Hepatocyte (in vitro differentiated cells): ENCODE measurements at regions not wholly inside any gene's neighbourhood (a gene's known extent, or its start where the extent isn't known, plus 50 kb on each side); places are given as distances from the start of the nearest gene placed in this dataset.

Source experiments
- DNase-seq: peaks from one replicate; pipeline ENCODE4 v3.0.0-alpha.2; 2016; ENCODE audit warnings: low spot score
- H2AFZ ChIP-seq: fragments of 200-600 bp; sonication (generic); 2 replicates; pipeline ENCODE4 v1.6.0; 2016; ENCODE audit warnings: antibody characterized with exemption, mild to moderate bottlenecking
- H3K27ac ChIP-seq: fragments of 200-600 bp; sonication (generic); 2 replicates; pipeline ENCODE4 v1.5.1; 2016; ENCODE audit warnings: mild to moderate bottlenecking
- H3K27me3 ChIP-seq: fragments of 200-600 bp; sonication (generic); 2 replicates; pipeline ENCODE4 v1.6.1; 2016
- H3K36me3 ChIP-seq: fragments of 200-600 bp; sonication (generic); replicated peaks from 2 replicates; pipeline ENCODE4 v1.5.1; 2016; ENCODE audit warnings: low read depth; ENCODE audit not compliant: insufficient read depth
- H3K4me1 ChIP-seq: fragments of 200-600 bp; sonication (generic); 2 replicates; pipeline ENCODE4 v1.5.1; 2016; ENCODE audit warnings: mild to moderate bottlenecking, moderate library complexity; ENCODE audit not compliant: insufficient read depth
- H3K4me2 ChIP-seq: fragments of 200-600 bp; sonication (generic); 2 replicates; pipeline ENCODE4 v1.6.0; 2016
- H3K4me3 ChIP-seq: fragments of 200-600 bp; sonication (generic); 2 replicates; pipeline ENCODE4 v1.5.1; 2016; ENCODE audit warnings: mild to moderate bottlenecking
- H3K79me2 ChIP-seq: fragments of 200-600 bp; sonication (generic); 2 replicates; pipeline ENCODE4 v1.6.0; 2017; ENCODE audit warnings: mild to moderate bottlenecking
- H3K9me2 ChIP-seq: fragments of 200-600 bp; sonication (generic); replicated peaks from 2 replicates; pipeline ENCODE4 v1.6.0; 2017; ENCODE audit warnings: mild to moderate bottlenecking; ENCODE audit not compliant: insufficient read depth
- H3K9me3 ChIP-seq: fragments of 200-600 bp; sonication (generic); 2 replicates; pipeline ENCODE4 v1.5.1; 2016; ENCODE audit warnings: low read depth, mild to moderate bottlenecking
- H4K20me1 ChIP-seq: fragments of 200-600 bp; sonication (generic); 2 replicates; pipeline ENCODE4 v1.6.0; 2016; ENCODE audit warnings: mild to moderate bottlenecking; ENCODE audit not compliant: insufficient read depth, poor library complexity, severe bottlenecking
- EZH2 ChIP-seq: fragments of 200-600 bp; sonication (generic); IDR thresholded peaks from 2 replicates; pipeline ENCODE4 v1.6.1; 2016; ENCODE audit warnings: antibody characterized with exemption, mild to moderate bottlenecking, borderline replicate concordance
- EZH2phosphoT487 ChIP-seq: fragments of 200-600 bp; sonication (generic); IDR thresholded peaks from one replicate; pipeline ENCODE4 v1.6.1; 2018; ENCODE audit warnings: antibody characterized with exemption, mild to moderate bottlenecking, low read depth, moderate library complexity; ENCODE audit not compliant: unreplicated experiment, severe bottlenecking
- WGBS: methylation state at CpG from one replicate; pipeline ENCODE4 v1.1.6; 2016; ENCODE audit warnings: low lambda C conversion rate; ENCODE audit errors: missing lambda C conversion rate; 5-methylcytosine and 5-hydroxymethylcytosine counted together
- TF ChIP-seq, protein P1 (sequence below): fragments of 200-600 bp; sonication (generic); IDR thresholded peaks from 2 replicates; pipeline ENCODE4 v1.5.1; 2016; ENCODE audit warnings: antibody characterized with exemption, mild to moderate bottlenecking; ENCODE audit not compliant: poor library complexity

GRCh38 chr6:21947731-21948386 lies 349.0 kb downstream of the PRL start:
- Histone ChIP-seq H2AFZ (peak overlapping the region; percentile 8), H3K27ac (peak overlapping the region; percentile 89), H3K4me3 (no peak overlapping the region), H3K9me3 (no peaks in the 10 kb centered on the region), H3K4me2 (peak overlapping the region; percentile 48), H3K9me2 (no peaks in the 10 kb centered on the region), H3K4me1 (peaks cover 32% of the 10 kb centered on the region), H3K36me3 (no peaks in the 10 kb centered on the region), H3K79me2 (no peaks in the 10 kb centered on the region), H3K27me3 (no peaks in the 10 kb centered on the region), H4K20me1 (no peaks in the 10 kb centered on the region)
- no peak for TF ChIP-seq EZH2phosphoT487
- no peak for TF ChIP-seq EZH2
- TF ChIP-seq, protein P1, sequence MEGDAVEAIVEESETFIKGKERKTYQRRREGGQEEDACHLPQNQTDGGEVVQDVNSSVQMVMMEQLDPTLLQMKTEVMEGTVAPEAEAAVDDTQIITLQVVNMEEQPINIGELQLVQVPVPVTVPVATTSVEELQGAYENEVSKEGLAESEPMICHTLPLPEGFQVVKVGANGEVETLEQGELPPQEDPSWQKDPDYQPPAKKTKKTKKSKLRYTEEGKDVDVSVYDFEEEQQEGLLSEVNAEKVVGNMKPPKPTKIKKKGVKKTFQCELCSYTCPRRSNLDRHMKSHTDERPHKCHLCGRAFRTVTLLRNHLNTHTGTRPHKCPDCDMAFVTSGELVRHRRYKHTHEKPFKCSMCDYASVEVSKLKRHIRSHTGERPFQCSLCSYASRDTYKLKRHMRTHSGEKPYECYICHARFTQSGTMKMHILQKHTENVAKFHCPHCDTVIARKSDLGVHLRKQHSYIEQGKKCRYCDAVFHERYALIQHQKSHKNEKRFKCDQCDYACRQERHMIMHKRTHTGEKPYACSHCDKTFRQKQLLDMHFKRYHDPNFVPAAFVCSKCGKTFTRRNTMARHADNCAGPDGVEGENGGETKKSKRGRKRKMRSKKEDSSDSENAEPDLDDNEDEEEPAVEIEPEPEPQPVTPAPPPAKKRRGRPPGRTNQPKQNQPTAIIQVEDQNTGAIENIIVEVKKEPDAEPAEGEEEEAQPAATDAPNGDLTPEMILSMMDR: no peak
- DNase-seq: no peak
- 25% methylated on average over 6 of the region's 6 CpGs for WGBS

DNA sequence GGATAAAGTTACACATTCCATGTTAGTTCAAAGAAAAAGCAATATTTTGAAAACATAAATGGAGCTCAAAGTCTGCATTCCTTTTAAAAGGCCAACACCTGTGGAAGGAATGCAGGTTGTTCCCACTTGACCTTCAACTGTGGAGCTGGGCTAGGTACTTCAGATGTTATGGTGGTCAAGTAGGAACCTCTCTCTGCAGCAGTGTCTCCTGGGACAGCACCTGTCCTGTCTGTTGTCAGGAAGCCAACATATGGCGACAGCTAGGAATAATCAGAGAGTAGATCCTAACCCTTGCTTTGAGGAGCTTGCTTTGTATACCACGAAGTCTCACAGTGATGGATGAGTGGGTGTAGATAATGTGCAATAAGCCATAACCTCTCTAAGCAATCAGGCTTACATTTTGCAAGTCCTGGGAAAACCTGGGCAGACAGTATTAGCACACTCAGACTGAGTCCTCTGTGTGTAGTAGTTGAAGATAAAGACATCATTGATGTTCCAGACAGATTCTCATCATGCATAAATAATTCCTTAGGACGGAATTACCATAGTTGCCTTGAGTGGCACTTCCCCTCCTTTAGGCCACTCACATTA lies 347.5 kb downstream of the PRL start:
- Histone ChIP-seq H2AFZ (no peak overlapping the region), H3K27ac (peak overlapping the region; percentile 89), H3K4me3 (no peak overlapping the region), H4K20me1 (no peaks in the 10 kb centered on the region), H3K27me3 (no peaks in the 10 kb centered on the region), H3K9me2 (no peaks in the 10 kb centered on the region), H3K4me1 (peaks cover 46% of the 10 kb centered on the region), H3K79me2 (no peaks in the 10 kb centered on the region), H3K4me2 (peak overlapping the region; percentile 48), H3K36me3 (no peaks in the 10 kb centered on the region), H3K9me3 (no peaks in the 10 kb centered on the region)
- WGBS: 28% methylated on average over 3 of the region's 3 CpGs
- TF ChIP-seq EZH2phosphoT487 (no peak), EZH2 (no peak)
- TF ChIP-seq, protein P1: no peak
- DNase-seq: peak; percentile 52

GRCh38 chr6:21952367-21952766 lies 344.5 kb downstream of the PRL start:
- Histone ChIP-seq H3K36me3 (no peaks in the 10 kb centered on the region), H3K4me1 (peaks cover 47% of the 10 kb centered on the region), H2AFZ (no peak overlapping the region), H3K27ac (peak overlapping the region; percentile 89), H3K79me2 (no peaks in the 10 kb centered on the region), H3K4me3 (no peak overlapping the region), H3K4me2 (no peak overlapping the region), H3K9me2 (no peaks in the 10 kb centered on the region), H3K27me3 (no peaks in the 10 kb centered on the region), H4K20me1 (no peaks in the 10 kb centered on the region), H3K9me3 (no peaks in the 10 kb centered on the region)
- no peak for TF ChIP-seq EZH2phosphoT487
- TF ChIP-seq, protein P1: no peak
- TF ChIP-seq EZH2: no peak
- DNase-seq: no peak
- 96% methylated on average over 7 of the region's 7 CpGs for WGBS
